ENCODE measurements at regions not wholly inside any gene's neighbourhood (a gene's known extent, or its start where the extent isn't known, plus 50 kb on each side); places are given as distances from the start of the nearest gene placed in this dataset.

DNA sequence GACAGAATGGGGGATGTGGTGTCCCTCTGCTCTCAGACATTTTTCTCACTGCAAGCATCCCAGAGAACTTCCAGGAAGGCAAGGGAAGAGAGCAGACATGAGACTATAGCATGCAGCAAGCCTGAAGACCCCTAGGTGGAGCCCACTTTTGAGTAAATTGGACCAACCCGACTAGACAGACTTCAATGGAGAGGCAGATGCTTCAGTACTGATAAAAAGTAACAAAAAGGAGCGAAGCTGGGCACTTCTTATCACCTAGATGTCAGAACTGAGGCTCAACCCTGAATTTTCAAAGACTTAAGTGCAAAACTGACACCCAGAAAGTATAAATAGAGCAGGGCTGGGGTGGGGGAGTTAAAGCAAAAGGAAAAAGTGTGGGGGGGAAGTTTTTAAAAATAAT, 130.8 kb downstream of the PMP22 start:
- TF ChIP-seq, protein P1, sequence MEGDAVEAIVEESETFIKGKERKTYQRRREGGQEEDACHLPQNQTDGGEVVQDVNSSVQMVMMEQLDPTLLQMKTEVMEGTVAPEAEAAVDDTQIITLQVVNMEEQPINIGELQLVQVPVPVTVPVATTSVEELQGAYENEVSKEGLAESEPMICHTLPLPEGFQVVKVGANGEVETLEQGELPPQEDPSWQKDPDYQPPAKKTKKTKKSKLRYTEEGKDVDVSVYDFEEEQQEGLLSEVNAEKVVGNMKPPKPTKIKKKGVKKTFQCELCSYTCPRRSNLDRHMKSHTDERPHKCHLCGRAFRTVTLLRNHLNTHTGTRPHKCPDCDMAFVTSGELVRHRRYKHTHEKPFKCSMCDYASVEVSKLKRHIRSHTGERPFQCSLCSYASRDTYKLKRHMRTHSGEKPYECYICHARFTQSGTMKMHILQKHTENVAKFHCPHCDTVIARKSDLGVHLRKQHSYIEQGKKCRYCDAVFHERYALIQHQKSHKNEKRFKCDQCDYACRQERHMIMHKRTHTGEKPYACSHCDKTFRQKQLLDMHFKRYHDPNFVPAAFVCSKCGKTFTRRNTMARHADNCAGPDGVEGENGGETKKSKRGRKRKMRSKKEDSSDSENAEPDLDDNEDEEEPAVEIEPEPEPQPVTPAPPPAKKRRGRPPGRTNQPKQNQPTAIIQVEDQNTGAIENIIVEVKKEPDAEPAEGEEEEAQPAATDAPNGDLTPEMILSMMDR (IDR thresholded peaks at IDR 0.05) = no peak
- no peak for TF ChIP-seq POLR2A (IDR thresholded peaks at IDR 0.05)
